ENCODE measurements at regions not wholly inside any gene's neighbourhood (a gene's known extent, or its start where the extent isn't known, plus 50 kb on each side); places are given as distances from the start of the nearest gene placed in this dataset.

DNA sequence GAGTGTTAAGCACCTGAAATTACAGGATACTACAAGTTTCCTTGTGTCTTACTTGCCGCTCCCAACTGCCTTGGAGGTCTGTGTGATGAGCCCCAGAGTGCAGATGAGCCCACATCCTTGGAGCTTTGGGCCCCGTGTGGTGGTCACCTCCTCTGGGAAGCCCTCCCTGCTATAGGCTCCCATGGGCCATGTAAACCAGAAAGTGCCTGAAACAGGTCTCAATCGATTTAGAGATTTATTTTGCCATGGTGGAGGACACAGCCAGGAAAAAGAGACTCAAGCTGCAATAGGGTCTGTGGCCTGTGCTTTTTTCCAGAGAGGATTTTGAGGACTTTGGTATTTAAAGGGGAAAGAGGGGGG, 89.4 kb upstream of the KCTD7 start:
- TF ChIP-seq POLR2A (IDR thresholded peaks at IDR 0.05) = no peak
- TF ChIP-seq, protein P1, sequence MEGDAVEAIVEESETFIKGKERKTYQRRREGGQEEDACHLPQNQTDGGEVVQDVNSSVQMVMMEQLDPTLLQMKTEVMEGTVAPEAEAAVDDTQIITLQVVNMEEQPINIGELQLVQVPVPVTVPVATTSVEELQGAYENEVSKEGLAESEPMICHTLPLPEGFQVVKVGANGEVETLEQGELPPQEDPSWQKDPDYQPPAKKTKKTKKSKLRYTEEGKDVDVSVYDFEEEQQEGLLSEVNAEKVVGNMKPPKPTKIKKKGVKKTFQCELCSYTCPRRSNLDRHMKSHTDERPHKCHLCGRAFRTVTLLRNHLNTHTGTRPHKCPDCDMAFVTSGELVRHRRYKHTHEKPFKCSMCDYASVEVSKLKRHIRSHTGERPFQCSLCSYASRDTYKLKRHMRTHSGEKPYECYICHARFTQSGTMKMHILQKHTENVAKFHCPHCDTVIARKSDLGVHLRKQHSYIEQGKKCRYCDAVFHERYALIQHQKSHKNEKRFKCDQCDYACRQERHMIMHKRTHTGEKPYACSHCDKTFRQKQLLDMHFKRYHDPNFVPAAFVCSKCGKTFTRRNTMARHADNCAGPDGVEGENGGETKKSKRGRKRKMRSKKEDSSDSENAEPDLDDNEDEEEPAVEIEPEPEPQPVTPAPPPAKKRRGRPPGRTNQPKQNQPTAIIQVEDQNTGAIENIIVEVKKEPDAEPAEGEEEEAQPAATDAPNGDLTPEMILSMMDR (IDR thresholded peaks at IDR 0.05) = no peak
- no peak for TF ChIP-seq EP300 (IDR thresholded peaks at IDR 0.05)

Measured in ovary (tissue), 3 donors.